GM21529 (cell line): ENCODE measurements at regions not wholly inside any gene's neighbourhood (a gene's known extent, or its start where the extent isn't known, plus 50 kb on each side); places are given as distances from the start of the nearest gene placed in this dataset.

Source experiments
- ATAC-seq: cut with Tn5 transposase; IDR thresholded peaks from one replicate; pipeline ENCODE4 v1.9.1; 2021; ENCODE audit not compliant: unreplicated experiment

- no peak for ATAC-seq
Observed at GRCh38 chr3:104855702-104856101, 511.0 kb upstream of the ALCAM start.

DNA sequence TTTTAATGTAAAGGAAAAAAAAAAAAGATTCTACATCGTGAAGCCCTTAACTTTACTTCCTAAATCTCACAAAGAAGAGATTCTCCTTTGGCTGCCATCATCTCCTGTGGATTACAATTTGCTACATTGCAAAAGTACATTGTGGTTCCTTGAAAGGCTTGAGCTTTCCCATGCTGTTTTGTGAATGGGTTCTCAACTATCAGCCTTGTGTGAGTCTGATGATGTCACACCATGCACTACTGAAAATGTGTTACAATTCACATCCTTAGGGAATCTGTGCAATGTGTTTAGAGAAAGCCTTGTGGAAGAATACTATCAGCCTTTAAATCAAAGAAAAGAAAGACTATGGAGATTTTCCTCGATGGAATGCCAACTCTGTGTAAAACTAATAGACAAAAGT lies 510.0 kb upstream of the ALCAM start:
- ATAC-seq: no peak

DNA sequence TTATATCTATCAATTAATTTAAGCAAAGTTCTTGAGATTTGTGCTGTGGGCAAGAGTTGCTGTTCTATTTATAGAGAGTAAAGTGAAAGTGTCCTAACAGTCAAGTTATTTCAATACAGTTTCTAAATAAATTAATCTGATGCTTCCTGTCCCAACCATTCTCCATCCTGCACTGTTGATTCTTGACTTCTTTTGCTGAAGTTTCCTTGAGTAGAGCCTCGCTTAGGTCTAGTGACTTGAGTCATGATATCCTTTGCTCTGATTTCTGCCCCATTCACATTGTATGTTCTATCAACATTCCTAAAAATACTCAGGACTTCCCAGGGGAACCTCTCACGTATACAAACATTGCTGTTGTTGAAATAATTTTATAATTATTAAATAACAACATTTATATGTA lies 498.4 kb upstream of the ALCAM start:
- no peak for ATAC-seq

DNA sequence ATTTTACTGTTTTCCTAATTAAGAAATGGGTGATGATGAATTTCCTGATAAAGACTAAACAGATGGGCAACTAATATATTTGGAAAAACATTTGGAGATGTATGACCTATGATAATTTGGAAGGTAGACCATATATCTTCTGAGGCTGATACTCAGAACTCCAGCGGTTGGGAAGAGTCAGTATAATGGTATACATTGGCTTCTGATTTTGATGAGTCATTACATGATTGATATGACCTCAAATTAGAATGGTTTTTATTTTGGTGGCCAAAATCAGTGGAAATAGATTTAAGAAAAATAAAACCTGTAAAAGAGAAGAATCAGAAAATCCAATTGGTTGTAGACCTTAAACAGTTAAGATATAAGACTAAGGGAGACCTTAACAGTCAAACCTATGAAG lies 496.4 kb upstream of the ALCAM start:
- ATAC-seq: no peak

DNA sequence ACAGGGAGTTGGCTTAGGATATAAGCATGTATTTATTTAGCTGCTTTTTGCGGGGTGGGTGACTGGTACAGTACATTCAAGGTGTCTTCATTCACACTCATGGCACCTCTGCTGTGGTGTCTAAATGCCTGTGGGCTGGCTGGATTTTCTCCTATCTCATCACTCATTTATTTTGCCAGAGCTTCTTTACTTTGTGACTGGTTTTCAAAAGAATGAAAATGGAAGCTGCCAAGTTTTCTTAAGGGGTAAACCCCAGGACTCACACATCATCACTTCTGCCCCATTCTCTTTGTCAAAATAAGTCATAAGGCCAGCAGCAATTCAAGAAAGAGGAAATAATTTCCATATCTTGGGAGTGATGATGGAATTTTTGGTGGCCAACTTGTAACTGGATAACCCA lies 493.4 kb upstream of the ALCAM start:
- ATAC-seq: no peak

DNA sequence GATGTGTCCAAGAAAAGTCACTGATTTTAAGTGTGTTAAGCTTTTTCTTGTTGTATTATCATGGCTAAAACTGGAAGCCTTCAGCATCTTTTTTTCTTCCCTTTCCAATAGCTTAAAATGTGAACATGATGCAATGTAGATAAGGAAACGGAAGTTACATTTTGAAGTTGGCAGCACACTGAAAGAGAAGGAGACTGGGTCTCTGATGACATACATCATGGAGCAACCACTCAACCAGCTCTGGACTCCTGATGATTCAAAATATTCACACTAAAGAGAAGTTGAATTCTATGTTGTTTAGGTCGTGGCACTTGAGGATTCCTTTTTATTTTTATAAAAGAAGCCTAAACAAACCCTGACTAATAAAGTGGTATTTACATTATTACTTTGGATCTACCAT lies 488.3 kb upstream of the ALCAM start:
- ATAC-seq: no peak

DNA sequence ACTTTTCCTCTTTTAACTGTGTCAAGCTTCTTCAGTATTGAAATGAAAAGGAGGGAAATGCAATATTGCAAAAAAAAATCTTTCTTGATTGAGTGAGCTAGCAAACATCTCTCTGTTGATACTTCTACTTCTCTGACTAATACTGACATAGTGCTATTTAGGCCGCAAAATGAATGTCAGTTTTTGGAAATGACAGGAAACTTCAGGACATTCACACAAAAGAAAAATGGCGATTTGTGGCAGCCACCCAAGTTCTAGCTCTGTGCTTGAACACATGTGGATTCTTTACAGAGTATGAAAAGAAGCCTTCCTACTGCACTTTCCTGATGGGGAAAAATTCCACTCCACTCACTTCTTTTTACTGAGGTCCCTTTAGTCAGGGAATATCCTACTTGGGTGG lies 486.8 kb upstream of the ALCAM start:
- no peak for ATAC-seq

GRCh38 chr3:104885214-104885814 lies 481.4 kb upstream of the ALCAM start:
- no peak for ATAC-seq

- no peak for ATAC-seq
Observed at GRCh38 chr3:104886220-104886995, 480.3 kb upstream of the ALCAM start.

DNA sequence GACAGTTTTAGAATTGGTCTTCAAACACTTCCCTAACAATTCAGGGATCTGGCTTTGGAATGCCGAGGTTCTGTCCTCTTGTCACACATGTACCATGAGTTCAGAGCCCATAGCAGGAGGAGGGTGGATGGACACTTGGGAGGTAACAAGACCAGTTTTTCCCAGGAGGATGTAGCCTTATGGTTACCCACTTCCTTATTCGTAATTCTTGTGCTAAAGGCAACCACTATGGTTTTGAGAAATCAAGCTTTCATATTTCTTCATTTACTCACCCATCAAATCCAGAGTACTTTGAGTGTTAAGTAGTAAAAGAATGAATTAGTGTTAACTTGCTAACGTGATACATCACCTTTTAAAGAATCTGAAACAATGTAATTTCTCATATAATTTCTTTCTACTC lies 479.6 kb upstream of the ALCAM start:
- ATAC-seq: no peak

- peak; percentile 65 for ATAC-seq
Observed at GRCh38 chr3:104887619-104888018, 479.1 kb upstream of the ALCAM start.

- ATAC-seq: no peak
Observed at GRCh38 chr3:104892044-104892443, 474.7 kb upstream of the ALCAM start.

GRCh38 chr3:104896624-104897023 lies 470.1 kb upstream of the ALCAM start:
- no peak for ATAC-seq

DNA sequence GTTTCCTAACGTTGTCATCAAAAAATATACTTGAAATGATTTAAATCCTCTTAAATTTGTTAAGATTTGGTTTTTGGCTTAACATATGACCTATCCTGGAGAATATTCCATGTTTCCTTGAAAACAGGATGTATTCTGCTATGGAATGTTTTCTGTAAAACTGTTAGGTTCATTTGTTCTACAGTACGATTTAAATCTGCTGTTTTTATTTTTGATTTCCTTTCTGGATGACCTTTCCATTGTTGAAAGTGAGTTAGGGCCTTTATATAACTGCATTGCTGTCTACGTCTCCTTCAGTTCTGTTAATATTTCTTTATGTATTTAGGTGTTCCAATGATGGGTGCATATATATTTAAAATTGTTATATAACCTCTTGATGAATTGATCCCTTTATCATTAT lies 465.3 kb upstream of the ALCAM start:
- no peak for ATAC-seq

DNA sequence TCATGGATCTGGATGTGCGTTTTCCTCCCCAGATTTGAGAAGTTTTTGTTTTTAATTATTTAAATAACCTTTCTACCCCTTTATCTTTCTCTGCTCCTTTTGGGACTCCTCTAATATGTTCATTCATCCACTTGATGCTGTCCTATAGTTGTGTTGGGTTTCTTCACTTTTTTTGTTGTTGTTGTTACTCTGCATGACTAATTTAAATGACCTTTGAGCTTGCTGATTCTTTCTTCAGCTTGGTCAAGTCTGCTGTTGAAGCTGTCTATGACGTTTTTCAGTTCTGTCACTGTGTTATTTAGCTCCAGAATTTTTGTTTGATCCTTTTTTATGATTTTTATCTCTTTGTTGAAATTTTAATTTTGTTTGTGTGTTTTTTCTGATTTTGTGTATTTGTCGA lies 463.6 kb upstream of the ALCAM start:
- ATAC-seq: no peak

- no peak for ATAC-seq
Observed at GRCh38 chr3:104906001-104906639, 460.6 kb upstream of the ALCAM start.

GRCh38 chr3:104907507-104907906 lies 459.2 kb upstream of the ALCAM start:
- no peak for ATAC-seq

- ATAC-seq: no peak
Observed at GRCh38 chr3:104908761-104909160, 457.9 kb upstream of the ALCAM start.

- no peak for ATAC-seq
Observed at GRCh38 chr3:104909198-104909597, 457.5 kb upstream of the ALCAM start.

DNA sequence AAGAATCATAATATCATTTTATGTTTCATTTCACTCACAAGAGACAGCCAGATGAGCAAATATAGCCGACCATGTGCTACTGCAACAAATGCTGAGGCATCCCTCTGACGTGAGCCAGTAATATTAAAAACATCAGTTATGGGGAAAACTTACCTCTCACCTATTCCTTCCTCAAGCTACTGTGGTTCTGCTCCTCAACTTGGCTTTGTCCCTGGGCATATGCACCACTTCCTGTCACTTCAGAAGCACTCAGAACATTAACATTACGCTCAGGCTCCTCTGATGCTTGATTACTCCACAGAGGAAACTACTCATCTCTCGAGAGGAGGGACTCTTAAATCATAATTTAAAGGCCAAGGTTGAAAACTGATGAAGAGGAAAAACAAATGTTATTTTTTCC lies 457.0 kb upstream of the ALCAM start:
- no peak for ATAC-seq

DNA sequence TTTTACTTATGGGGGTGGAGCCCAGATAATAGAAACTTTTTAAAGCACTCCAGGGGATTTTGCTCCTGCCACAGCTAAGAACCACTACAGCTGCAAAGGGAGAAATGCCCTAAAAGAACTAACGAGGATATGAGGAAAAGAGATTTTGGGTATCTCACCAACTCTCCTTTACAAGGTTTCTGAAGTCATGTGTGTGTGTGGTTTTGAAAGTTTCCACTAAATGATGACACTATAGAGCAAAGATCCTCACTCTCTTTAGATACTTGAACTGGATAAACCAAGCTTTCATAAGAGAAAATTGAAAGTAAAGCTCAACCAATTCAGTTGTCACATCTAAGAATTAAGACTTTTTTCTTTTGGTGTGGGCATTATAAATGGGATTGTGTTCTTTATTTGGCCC lies 455.3 kb upstream of the ALCAM start:
- ATAC-seq: no peak

GRCh38 chr3:104916971-104917370 lies 449.7 kb upstream of the ALCAM start:
- no peak for ATAC-seq
